Mesothelial cell of epicardium (in vitro differentiated cells): ENCODE measurements at regions not wholly inside any gene's neighbourhood (a gene's known extent, or its start where the extent isn't known, plus 50 kb on each side); places are given as distances from the start of the nearest gene placed in this dataset.

Source experiments
- DNase-seq, 2 experiments: peaks; one replicate each; pipeline ENCODE4 v3.0.0; 2021; ENCODE audit warnings: low spot score in 2 of 2; ENCODE audit not compliant: unreplicated experiment in 2 of 2
- H3K27ac Mint-ChIP-seq: 2 replicates; pipeline ENCODE4 v1.8.0; 2021; ENCODE audit warnings: mixed read lengths
- H3K27me3 Mint-ChIP-seq: 2 replicates; pipeline ENCODE4 v1.8.0; 2021; ENCODE audit warnings: low read depth, mixed read lengths
- H3K36me3 Mint-ChIP-seq: 2 replicates; pipeline ENCODE4 v1.8.0; 2021; ENCODE audit warnings: mixed read lengths
- H3K4me1 Mint-ChIP-seq: 2 replicates; pipeline ENCODE4 v1.8.0; 2021; ENCODE audit warnings: mixed read lengths
- H3K4me3 Mint-ChIP-seq: 2 replicates; pipeline ENCODE4 v1.8.0; 2021; ENCODE audit warnings: mild to moderate bottlenecking, moderate library complexity, mixed read lengths
- H3K9me3 Mint-ChIP-seq: 2 replicates; pipeline ENCODE4 v1.8.0; 2021; ENCODE audit warnings: mixed read lengths
- TF ChIP-seq, protein P1 (sequence below): fragments of 200-600 bp; sonication (generic); IDR thresholded peaks from one replicate; pipeline ENCODE4 v1.5.0; 2021; ENCODE audit warnings: antibody characterized with exemption; ENCODE audit not compliant: unreplicated experiment

DNA sequence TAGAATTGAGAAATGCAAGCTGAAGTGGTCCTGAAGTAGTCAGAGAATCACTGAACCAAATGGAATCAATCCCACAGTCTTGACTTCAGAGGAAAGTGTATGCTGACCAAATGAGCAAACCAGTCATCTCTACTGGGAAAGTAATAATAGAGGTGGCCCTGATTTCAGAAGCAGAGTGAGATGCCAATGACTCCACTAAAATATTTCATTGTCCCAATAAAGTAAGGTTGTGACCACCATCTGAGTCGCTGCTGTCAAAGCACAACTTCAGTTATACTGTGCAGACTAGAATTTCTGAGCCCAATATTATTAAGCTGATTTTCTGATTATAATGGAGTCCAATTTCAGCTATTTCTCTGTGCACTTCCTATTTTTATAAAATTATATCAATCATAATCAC lies 334.4 kb upstream of the THBS1 start:
- no peak for DNase-seq
- Mint-ChIP-seq H3K9me3 (no peaks in the 10 kb centered on the region), H3K4me3 (no peak overlapping the region), H3K4me1 (no peaks in the 10 kb centered on the region), H3K36me3 (no peaks in the 10 kb centered on the region), H3K27me3 (no peaks in the 10 kb centered on the region), H3K27ac (no peak overlapping the region)
- TF ChIP-seq, protein P1, sequence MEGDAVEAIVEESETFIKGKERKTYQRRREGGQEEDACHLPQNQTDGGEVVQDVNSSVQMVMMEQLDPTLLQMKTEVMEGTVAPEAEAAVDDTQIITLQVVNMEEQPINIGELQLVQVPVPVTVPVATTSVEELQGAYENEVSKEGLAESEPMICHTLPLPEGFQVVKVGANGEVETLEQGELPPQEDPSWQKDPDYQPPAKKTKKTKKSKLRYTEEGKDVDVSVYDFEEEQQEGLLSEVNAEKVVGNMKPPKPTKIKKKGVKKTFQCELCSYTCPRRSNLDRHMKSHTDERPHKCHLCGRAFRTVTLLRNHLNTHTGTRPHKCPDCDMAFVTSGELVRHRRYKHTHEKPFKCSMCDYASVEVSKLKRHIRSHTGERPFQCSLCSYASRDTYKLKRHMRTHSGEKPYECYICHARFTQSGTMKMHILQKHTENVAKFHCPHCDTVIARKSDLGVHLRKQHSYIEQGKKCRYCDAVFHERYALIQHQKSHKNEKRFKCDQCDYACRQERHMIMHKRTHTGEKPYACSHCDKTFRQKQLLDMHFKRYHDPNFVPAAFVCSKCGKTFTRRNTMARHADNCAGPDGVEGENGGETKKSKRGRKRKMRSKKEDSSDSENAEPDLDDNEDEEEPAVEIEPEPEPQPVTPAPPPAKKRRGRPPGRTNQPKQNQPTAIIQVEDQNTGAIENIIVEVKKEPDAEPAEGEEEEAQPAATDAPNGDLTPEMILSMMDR: no peak

DNA sequence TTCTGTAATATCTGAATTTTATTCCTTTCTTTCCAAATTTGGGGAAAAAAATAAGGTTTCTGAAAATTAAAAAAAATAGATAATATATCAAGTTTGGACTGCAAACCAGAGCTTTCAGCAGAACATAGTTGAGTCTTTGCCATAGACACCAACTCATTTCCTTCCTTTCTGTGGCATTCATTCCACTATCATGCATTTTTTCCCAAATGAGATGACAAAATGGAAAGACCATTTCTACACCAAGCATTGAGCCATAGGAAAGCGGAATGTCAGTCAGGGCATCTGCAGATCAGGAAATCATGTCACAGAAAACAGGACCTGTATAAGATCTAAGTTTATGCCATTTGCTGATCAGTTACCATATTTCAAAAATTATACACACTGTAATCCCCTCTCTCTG lies 333.3 kb upstream of the THBS1 start:
- DNase-seq: no peak
- H3K4me1 Mint-ChIP-seq: no peaks in the 10 kb centered on the region
- H3K4me3 Mint-ChIP-seq: no peak overlapping the region
- H3K27ac Mint-ChIP-seq: no peak overlapping the region
- TF ChIP-seq, protein P1: no peak
- H3K27me3 Mint-ChIP-seq: no peaks in the 10 kb centered on the region
- no peaks in the 10 kb centered on the region for H3K9me3 Mint-ChIP-seq
- H3K36me3 Mint-ChIP-seq: no peaks in the 10 kb centered on the region

DNA sequence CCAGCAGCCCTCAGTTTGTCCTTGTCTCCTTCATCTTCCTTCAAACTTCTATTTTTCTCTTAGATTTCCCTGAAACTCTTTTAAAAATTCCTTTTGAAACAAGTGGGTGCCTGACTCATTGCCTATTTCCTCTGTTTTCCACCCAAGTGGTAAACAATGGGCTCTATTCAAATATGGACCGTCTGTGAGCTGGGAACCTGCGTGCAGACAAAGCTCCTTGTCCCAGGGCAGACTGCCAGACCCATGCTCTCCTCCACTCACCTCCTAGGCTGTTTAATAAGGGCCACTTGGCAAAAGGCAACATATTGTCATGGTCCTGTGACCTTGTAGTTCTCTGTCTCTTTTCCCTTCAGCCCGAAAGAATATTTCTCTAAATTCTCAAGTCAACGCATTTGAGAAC lies 332.7 kb upstream of the THBS1 start:
- TF ChIP-seq, protein P1: no peak
- DNase-seq: no peak
- no peaks in the 10 kb centered on the region for H3K27me3 Mint-ChIP-seq
- H3K36me3 Mint-ChIP-seq: no peaks in the 10 kb centered on the region
- H3K4me1 Mint-ChIP-seq: no peaks in the 10 kb centered on the region
- no peaks in the 10 kb centered on the region for H3K9me3 Mint-ChIP-seq
- H3K4me3 Mint-ChIP-seq: no peak overlapping the region
- H3K27ac Mint-ChIP-seq: no peak overlapping the region

DNA sequence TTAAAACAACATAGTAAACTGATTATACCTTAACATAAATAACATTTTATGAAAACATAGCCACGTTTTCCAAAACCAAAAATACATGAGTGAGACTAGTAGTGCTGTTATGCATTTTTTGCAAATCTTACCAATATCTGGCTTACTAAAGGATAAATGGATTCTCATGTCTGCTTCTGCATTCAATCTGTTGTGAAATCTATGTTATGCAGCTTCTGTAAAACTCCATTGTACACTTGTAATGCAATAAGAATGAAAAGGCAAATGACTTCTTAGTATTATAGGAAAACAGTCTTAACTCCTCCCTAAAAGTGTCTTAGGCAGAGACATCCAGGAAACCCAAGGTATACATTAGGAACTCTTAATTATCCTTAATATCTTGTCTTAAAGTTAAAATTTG lies 330.9 kb upstream of the THBS1 start:
- TF ChIP-seq, protein P1: no peak
- no peak overlapping the region for H3K27ac Mint-ChIP-seq
- DNase-seq: no peak
- H3K27me3 Mint-ChIP-seq: no peaks in the 10 kb centered on the region
- H3K4me3 Mint-ChIP-seq: no peak overlapping the region
- no peaks in the 10 kb centered on the region for H3K36me3 Mint-ChIP-seq
- no peaks in the 10 kb centered on the region for H3K4me1 Mint-ChIP-seq
- H3K9me3 Mint-ChIP-seq: no peaks in the 10 kb centered on the region

DNA sequence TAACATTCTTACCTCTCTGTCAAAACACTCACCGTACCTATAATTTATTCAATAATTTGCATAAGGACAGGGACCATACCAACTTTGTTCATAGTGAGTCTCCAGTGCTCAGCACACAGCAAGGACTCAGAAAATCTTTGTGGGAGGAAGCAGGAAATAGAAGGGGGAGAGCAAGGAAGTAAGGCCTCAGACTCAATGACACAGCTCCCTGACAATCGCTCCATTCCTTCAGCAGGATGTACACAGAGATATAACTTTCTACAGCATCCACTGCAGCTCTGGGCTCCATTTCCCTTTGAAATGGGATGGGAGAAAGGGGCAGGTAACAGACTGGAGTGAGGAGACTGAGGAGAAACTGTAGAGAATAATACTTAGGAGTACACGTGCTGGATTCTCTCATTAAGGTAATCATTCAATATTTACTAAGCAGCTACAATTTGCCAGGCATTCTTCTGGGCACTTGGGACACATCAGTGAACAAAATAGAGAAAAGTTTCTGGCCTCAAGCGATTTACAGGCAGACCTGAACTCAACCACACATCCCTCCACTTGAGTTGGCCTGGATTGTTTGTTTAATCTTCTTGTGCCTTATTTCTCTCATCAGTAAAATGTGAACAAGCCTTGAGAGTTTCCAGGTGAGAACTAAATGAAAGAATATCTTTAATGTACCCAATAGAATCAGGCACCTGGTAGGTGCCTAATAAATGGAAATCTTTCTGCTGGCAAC lies 330.3 kb upstream of the THBS1 start:
- Mint-ChIP-seq H3K9me3 (no peaks in the 10 kb centered on the region), H3K36me3 (no peaks in the 10 kb centered on the region), H3K27me3 (no peaks in the 10 kb centered on the region), H3K27ac (no peak overlapping the region), H3K4me1 (no peaks in the 10 kb centered on the region), H3K4me3 (no peak overlapping the region)
- DNase-seq: no peak
- TF ChIP-seq, protein P1: no peak
